ENCODE measurements at regions not wholly inside any gene's neighbourhood (a gene's known extent, or its start where the extent isn't known, plus 50 kb on each side); places are given as distances from the start of the nearest gene placed in this dataset.

GRCh38 chr2:181782660-181783059, 102.3 kb upstream of the NEUROD1 start:
- ATAC-seq (ENCODE audit: low FRiP score in 2 of 2) (no peak), DNase-seq (no peak)
- Histone ChIP-seq H3K4me3 (no peak overlapping the region), H3K4me1 (peaks cover 4 to 7% (median 6%) of the 10 kb centered on the region in 4 donors), H3K9me3 (no peaks in the 10 kb centered on the region), H3K27ac (no peak overlapping the region), H3K36me3 (no peaks in the 10 kb centered on the region), H3K27me3 (no peaks in the 10 kb centered on the region)
- TF ChIP-seq POLR2A (IDR thresholded peaks at IDR 0.05) (no peak), EP300 (IDR thresholded peaks at IDR 0.05) (no peak), CTCF (IDR thresholded peaks at IDR 0.05) (no peak), POLR2AphosphoS5 (IDR thresholded peaks at IDR 0.05) (no peak)

- 76 to 90% methylated on average over 3 of the region's 3 CpGs for WGBS, 2 donors
- Histone ChIP-seq H3K9me3 (no peaks in the 10 kb centered on the region), H3K27ac (no peak overlapping the region), H3K27me3 (no peaks in the 10 kb centered on the region), H3K36me3 (no peaks in the 10 kb centered on the region), H3K4me3 (no peak overlapping the region), H3K4me1 (peaks cover 4 to 7% (median 6%) of the 10 kb centered on the region in 4 donors)
- ATAC-seq (ENCODE audit: low FRiP score in 2 of 2) (no peak), DNase-seq (no peak)
- TF ChIP-seq EP300 (IDR thresholded peaks at IDR 0.05) (no peak), CTCF (IDR thresholded peaks at IDR 0.05) (no peak), POLR2AphosphoS5 (IDR thresholded peaks at IDR 0.05) (no peak), POLR2A (IDR thresholded peaks at IDR 0.05) (no peak)
Measured at GRCh38 chr2:181784556-181784955, 104.2 kb upstream of the NEUROD1 start.

GRCh38 chr2:181785691-181786344, 105.5 kb upstream of the NEUROD1 start:
- Histone ChIP-seq H3K4me1 (peaks cover 0 to 3% (median 2%) of the 10 kb centered on the region in 4 donors), H3K27ac (no peak overlapping the region), H3K27me3 (no peaks in the 10 kb centered on the region), H3K4me3 (no peak overlapping the region), H3K9me3 (no peaks in the 10 kb centered on the region), H3K36me3 (no peaks in the 10 kb centered on the region)
- ATAC-seq (ENCODE audit: low FRiP score in 2 of 2): no peak
- 76 to 77% methylated on average over 2 of the region's 2 CpGs for WGBS, 2 donors
- no peak for DNase-seq
- TF ChIP-seq EP300 (IDR thresholded peaks at IDR 0.05) (no peak), POLR2A (IDR thresholded peaks at IDR 0.05) (no peak), POLR2AphosphoS5 (IDR thresholded peaks at IDR 0.05) (no peak), CTCF (IDR thresholded peaks at IDR 0.05) (no peak)

- WGBS, 2 donors: 94 to 95% methylated on average over 4 of the region's 4 CpGs
- no peak for TF ChIP-seq EP300 (IDR thresholded peaks at IDR 0.05)
- no peak for TF ChIP-seq POLR2A (IDR thresholded peaks at IDR 0.05)
- no peak for TF ChIP-seq CTCF (IDR thresholded peaks at IDR 0.05)
- TF ChIP-seq POLR2AphosphoS5 (IDR thresholded peaks at IDR 0.05): no peak
- no peak for ATAC-seq (ENCODE audit: low FRiP score in 2 of 2)
- Histone ChIP-seq H3K27ac (no peak overlapping the region), H3K4me1 (peaks cover 0 to 4% (median 0%) of the 10 kb centered on the region in 4 donors), H3K9me3 (no peaks in the 10 kb centered on the region), H3K4me3 (no peak overlapping the region), H3K36me3 (no peaks in the 10 kb centered on the region), H3K27me3 (no peaks in the 10 kb centered on the region)
- DNase-seq: no peak
Measured at GRCh38 chr2:181786371-181787228, 104.9 kb upstream of the ITPRID2 start.

Data from upper lobe of left lung (tissue), 6 donors.